NCI-H524 treated with DMSO at 0.1 percent for 48 hours (cell line): ENCODE measurements at regions not wholly inside any gene's neighbourhood (a gene's known extent, or its start where the extent isn't known, plus 50 kb on each side); places are given as distances from the start of the nearest gene placed in this dataset.

Source experiments
- DNase-seq: peaks from one replicate; lab custom pipeline; 2025; lab: John Stamatoyannopoulos, UW

GRCh38 chr12:46449856-46450255 lies 77.3 kb upstream of the SLC38A2 start:
- no peak for DNase-seq

GRCh38 chr12:46449316-46449715 lies 76.7 kb upstream of the SLC38A2 start:
- DNase-seq, result no peak

GRCh38 chr12:46446645-46447044 lies 74.1 kb upstream of the SLC38A2 start:
- DNase-seq, result no peak

GRCh38 chr12:46445551-46446235 lies 73.1 kb upstream of the SLC38A2 start:
- DNase-seq, result no peak

GRCh38 chr12:46445093-46445492 lies 72.5 kb upstream of the SLC38A2 start:
- no peak for DNase-seq

GRCh38 chr12:46443594-46444263 lies 71.2 kb upstream of the SLC38A2 start:
- DNase-seq, result no peak

GRCh38 chr12:46442738-46443137 lies 70.2 kb upstream of the SLC38A2 start:
- DNase-seq, result no peak

- no peak for DNase-seq
Measured at GRCh38 chr12:46442239-46442638, 69.7 kb upstream of the SLC38A2 start.

GRCh38 chr12:46439793-46440511 lies 67.4 kb upstream of the SLC38A2 start:
- no peak for DNase-seq

- no peak for DNase-seq
Measured at GRCh38 chr12:46438719-46439319, 66.2 kb upstream of the SLC38A2 start.

GRCh38 chr12:46438256-46438655 lies 65.7 kb upstream of the SLC38A2 start:
- no peak for DNase-seq

- no peak for DNase-seq
Measured at GRCh38 chr12:46437469-46437868, 64.9 kb upstream of the SLC38A2 start.

GRCh38 chr12:46436747-46437146 lies 64.2 kb upstream of the SLC38A2 start:
- no peak for DNase-seq

- DNase-seq, result no peak
Measured at GRCh38 chr12:46435625-46436024, 63.1 kb upstream of the SLC38A2 start.

GRCh38 chr12:46435029-46435428 lies 62.5 kb upstream of the SLC38A2 start:
- DNase-seq, result no peak

GRCh38 chr12:46433829-46434228 lies 61.3 kb upstream of the SLC38A2 start:
- no peak for DNase-seq

GRCh38 chr12:46432325-46432724 lies 59.8 kb upstream of the SLC38A2 start:
- no peak for DNase-seq

- no peak for DNase-seq
Measured at GRCh38 chr12:46430340-46430948, 57.9 kb upstream of the SLC38A2 start.
